ENCODE measurements at regions not wholly inside any gene's neighbourhood (a gene's known extent, or its start where the extent isn't known, plus 50 kb on each side); places are given as distances from the start of the nearest gene placed in this dataset.
"Not testable (repeated sequence)": the region's sequence is repeated elsewhere in the genome, so short reads cannot be mapped to it uniquely, and the experiment has no call there.

DNA sequence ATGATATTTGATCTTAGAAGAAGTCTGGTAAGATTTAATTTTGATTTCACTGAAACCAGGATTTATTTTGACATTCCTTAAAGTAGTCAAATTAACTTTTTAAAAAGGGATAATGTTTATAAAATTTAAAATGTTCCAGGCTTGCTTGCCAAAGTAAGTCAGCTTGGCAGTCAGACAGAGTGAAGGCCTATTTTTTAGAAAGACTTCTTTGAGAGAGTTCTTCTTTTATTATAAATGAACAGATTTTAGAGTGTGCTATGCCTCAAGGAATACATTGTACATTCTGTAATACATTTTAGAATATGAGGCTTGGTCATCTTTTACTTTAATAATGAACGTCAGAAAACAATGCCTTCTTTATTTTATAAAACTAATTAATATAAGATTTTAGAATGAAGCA lies 138.7 kb downstream of the DISP1 start:
- DNase-seq = no peak

DNA sequence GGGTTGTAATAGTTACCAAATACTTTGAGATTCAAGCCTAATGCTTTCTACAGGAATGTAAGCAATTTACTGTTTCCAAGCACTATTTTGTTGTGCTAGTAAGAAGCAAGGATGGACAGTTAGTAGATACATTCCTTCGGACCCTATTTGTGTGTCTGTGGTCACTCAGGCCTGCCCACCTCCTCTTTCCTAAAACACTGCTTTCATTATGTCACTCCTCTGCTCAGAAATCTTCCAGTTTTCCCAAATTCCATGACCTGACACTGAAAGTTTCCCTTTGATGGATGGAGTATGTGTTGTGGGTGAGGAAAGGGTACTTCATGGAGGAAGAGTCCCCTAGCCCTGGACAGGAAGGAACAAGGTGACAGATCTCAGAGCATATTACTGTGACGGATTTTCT lies 141.1 kb downstream of the DISP1 start:
- DNase-seq = no peak

DNA sequence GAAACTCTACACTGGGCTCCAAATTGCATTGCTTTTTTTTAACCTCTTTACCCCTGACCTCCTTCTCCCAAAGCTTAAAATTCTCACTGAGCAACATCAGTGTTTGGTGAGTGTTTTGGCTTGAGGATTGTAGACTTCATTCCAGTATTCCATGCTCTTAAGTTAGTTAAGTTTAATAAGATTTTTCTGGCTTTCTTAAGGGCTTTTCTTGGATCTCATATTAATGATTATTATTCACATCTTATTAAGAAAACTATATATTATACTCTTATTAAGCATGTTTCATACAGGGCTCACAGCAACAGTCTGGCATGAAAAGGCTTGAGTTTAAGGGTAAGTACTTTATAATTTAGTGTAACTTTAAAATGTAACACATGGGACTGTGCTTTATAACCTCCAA lies 141.8 kb downstream of the DISP1 start:
- no peak for DNase-seq

DNA sequence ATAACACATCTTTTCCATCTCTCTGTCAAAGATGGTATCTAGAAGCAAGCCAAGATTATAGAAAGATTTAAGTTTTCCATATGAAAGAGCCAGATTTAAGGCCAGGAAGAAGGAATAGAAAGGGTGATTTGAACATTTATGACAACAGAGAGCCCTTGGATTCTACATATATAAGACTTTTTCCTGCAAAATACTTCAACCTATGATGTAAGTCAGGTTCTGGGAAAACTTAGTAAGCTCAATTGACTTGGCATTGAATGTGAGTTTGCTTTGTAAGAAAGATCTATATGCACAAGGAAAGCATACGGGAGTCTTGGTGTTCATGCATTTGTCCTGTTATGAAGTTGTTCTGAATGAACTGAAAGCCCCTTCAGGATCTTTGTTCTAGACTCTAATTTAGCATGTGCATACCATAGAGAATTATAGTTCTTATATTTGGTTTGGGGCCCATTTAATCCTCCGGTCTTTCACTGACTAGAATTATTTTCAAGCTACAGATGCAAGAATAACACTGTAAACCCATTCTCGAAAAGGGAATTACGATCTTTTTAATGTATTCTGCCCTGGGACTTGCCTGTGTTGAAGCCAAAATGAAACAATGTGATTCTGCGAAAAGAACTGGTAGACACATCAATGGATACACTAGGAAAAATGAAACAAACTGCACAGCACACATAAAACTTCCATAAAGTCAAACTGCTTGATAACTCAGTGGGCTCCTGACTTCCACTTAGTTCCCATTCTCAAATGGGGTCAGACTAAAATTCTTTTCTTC lies 152.8 kb downstream of the DISP1 start:
- no peak for DNase-seq

DNA sequence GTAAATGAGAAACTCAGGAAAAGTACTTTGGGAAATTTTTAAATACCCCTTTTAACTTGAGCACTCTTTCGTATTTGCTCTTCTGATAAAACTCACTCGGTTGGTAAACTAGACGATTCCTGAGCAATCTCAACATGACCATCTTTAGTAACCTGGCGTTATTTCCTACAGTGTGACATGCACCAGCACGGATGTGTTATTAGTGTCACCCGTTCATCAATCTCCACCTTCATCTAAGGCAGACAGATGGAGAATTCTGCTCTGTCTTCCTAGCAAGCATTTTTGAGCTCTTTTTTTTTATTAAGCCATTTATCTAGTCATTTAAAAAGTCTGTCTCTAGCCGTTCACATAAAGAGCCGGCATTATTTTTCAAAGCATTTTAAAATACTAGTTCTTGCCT lies 155.2 kb downstream of the DISP1 start:
- DNase-seq = no peak

DNA sequence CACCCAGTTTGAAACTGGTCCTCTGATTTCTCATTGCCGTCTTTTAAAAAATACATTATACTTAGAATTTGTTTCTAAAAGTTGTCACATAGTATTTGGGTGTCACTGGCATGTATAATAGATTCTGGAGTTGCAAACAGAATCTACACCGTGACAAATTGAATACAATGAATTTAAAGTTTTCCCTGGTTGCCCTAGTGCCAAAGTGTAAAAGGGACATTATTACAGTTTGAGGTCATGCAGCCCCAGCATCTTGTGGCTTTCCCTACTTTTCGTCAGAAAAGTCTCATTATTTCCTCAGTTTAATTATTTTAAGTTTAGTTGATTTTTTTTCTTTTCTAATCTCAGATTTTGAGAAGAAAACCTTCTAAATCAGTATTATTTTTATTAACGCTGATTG lies 155.9 kb downstream of the DISP1 start:
- no peak for DNase-seq

DNA sequence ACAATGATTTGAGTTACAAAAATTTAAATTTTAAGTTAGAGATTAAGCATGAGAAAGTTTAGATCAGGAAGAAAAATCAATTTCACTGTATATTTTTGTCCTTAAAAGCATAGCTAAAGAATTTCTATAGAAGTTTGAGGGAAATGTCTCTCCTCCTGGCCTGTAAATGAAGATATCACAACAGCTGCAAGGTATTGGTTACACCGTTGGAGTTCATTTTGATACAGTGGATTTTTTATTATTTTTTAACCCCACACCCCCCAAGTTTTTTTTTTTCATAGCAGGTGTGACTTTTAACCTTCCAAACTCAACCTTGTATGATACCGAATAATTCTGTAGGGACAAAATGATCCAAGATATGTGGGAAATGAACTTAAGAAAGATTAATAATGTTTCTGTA lies 156.3 kb downstream of the DISP1 start:
- DNase-seq = no peak

DNA sequence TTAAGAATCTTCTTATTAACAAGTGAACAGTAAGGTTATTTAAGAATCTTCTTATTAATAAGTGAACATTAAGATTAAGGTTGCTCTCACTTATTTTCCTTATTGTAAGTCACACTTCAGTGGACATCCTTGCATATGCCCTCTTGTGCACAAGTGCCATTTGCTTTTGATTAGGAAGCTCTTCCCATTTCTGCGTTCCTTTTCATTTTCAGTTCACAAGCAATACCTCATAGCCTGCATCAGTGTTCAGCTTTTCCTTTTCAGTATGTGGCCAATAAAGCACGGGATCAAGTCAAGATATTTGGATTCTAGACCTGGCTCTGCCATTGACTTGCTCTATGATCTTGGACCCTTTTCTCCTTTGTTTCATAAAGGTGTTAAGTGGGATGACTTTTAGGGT lies 158.7 kb downstream of the DISP1 start:
- DNase-seq = no peak

DNA sequence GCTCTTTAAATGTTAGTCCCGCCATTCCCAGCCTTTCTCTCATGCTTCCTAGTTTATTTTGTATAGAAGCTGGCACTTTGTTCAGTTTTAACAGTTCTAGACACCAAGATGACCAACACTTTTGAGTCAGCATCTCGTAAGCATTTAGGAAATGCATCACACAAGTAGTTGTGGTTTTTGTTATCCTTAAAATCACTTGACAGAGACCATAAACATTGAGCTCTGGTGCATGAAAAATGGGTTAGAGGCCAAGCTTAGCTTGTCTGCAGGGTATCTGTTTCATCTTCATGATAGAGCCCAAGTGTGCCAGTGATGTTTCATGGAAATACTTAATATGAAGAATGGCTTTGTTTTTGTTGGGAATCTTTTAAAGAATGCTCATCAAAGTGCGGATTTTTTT lies 159.7 kb downstream of the DISP1 start:
- DNase-seq = no peak

DNA sequence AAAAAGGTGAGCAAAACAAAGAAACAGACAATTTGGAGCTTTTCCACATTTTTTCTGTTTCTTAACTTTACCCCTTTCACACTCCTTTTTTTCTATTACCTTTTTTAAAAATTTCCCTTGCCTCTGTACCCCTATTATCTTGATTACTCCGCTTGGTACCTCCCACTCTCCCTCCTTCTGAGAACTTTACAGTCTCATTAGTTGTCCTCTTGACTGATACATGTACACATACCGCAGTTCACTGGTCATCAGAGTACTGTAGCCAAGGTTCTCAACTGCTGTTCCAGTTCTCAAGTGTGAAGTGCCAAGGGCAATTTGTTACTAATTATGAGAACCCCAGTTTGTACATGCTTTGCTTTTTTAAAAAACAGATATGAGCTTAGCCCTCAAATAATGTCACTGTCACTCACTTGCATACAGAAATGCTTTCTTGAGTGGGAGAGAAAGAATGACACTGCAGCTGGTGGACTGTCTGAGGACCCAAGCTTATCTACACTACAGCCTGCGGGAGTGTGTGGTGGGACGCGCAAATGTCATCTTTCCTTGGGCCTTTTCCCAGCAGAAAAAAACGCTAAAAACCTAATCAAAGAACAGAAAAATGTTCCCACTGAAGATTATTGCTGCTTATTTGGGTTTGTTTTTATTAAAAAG lies 160.8 kb downstream of the DISP1 start:
- no peak for DNase-seq

DNA sequence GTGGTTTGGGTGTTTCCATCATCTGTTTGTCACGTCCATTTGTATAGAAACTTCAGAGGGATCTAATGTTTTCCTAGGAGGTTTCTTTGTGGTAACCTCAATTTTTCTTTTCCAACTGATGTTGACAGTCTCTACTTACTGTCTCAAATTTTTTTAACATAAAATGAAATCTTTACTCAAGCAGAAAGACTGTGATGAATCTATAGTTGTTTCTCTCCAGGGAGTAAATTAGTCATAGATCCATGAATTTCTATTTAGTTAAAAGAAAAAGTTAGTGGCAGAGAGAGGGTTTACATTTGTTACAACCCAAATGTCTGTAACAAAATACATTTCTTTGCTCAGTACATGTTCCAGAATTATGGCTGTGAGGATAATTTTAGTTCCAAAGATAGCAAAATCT lies 161.6 kb downstream of the DISP1 start:
- DNase-seq = no peak

DNA sequence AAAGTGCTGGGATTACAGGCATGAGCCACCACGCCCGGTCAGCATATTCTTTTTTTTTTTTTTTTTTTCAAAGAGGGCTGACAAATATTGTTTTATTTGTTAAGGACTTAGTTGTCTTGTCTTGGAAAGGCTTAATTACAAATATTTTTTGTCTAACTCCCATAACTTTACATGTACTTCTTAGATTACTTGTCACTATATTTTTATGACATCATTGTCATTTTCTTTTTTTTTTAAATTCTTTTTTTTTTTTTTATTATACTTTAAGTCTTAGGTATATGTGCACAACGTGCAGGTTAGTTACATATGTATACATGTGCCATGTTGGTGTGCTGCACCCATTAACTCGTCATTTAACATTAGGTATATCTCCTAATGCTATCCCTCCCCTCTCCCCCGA lies 162.5 kb downstream of the DISP1 start:
- DNase-seq = not testable (repeated sequence)

DNA sequence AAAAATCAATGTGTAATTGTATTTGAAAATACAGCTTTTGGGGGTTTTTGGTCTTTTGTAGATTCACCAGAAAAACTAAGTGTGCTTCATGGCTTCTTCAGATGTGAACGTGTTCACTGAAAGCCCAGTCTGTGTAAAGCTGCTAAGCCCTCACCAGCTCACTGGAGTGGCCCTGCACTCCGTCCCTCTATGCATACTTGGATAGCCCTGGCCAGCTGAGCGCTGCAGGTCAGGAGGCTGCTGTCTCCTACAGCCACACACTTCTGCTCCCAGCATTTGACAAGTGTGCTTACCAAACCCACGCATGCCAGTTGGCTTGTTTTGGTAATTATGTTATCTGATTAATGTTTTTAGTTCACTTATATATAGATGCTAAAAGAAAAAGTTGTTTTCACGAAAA lies 163.5 kb downstream of the TLR5 start:
- no peak for DNase-seq

DNA sequence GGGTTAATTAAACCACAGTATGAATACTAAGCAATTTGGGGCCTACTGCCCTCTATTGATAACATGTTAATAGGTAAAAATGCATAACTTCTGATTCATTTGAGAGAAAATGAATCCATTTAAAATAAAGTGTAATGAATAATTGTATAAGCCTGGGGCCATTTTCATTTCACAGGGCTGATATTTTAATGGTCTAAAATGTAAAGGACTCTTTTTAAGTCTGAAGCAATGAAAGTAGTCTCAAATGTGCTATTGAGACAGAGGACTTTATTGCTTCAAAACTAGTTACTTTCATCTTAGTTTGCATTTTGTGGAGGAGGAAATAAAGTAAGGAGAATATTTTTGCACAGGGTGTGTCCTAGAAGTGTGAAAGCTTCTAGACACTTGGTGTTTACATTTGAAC lies 155.4 kb downstream of the TLR5 start:
- no peak for DNase-seq

DNA sequence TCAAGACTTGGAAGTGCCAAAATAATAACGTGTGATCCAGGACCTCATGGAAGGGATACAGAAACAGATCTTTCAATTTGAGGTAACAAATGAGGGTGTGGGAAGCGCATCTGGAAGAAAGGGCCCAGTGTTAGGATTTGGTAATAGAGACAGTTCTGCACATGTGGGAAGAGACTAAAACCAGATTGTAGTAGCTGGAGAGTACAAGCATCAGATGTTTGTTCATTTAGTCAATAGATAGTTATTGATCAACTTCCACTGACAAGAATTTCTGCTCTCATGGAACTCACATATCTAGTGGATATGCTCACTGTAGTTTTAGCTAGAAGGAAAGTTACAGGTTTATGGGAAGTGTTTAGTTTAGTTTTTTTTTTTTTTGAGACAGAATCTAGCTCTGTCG lies 153.6 kb downstream of the TLR5 start:
- DNase-seq = no peak

DNA sequence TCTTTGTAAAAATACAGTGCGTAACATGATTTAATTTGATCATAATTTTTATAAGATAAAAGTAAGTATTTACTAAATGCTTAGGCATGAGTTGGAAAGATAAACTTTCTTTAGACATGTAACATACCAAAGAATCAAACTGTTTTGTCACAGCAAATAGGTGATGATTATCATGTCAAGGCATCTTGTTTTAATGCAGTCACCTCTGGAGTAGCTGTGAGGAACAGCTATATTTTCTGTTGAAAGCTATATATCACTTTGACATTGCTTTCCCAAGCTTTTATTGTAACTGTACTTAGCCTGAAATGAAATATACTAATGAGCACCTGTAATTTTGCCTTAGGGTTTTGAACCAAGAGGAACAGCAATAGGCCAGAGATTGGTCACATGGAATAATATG lies 151.9 kb downstream of the TLR5 start:
- DNase-seq = no peak

DNA sequence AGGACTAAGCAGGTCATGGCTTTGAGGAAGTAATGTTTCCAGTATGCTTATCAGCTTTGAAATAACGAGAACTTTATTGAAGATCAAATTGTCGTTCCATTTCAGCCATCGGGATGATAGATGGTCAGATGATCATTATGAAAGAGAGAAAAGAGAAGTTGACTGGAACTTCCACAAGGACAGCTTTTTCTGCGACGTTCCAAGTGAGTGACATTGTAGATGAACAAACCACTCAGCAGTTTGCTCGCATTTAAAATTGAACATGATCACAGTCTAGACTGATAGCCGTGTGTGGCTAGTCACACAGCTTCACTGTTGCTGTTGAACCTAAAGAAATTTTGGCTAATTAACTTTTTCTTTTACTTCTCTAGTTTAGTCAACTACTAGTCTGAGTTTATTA lies 151.1 kb downstream of the TLR5 start:
- no peak for DNase-seq

DNA sequence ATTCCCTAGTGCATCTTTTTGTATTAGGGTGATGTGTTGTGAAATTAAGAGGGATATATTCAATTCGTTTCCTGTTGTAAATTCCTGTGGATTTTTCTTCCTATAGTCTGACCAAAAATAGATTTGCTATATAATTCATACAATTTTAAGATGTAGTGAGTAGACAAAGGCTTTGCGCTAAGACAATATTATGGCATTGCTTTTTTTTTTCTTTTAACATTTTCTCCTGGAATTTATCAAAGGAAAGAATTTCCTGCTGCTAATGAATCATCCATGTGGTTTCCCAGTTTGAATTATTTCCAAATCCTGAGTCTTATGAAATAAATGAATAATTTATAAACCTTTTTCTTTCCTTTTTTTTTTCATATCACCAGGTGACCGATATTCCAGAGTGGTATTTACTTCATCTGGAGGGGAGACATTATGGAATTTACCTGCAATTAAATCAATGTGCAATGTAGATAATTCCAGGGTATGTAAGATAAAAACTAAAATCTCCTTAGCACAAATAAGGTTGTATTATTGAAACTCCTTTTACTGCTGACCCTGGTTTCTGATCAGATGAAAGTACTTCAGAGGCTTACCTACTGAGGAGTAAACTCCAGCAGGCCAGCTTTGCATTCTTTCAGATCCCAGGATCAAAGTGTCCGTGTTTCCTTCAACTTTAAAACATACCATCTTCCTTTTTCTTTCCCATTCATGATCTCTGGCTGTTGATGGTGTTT lies 148.4 kb downstream of the TLR5 start:
- DNase-seq = no peak

DNA sequence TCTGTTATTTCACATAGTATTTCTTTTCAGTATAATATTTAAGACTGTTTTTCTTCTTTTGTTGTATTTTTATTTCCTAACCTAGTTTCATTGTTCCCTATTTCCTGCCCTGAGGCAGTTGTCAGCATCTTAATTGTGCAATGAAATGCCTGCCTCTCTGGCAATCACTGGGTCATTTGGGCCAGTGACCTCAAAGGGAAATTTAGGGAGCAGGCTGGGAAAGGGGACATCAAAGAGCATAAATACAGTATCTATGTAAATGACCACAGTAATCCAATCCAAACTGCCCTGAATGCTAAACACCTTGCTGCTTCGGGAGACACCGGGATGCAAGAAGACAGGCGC lies 147.8 kb downstream of the TLR5 start:
- DNase-seq = no peak

DNA sequence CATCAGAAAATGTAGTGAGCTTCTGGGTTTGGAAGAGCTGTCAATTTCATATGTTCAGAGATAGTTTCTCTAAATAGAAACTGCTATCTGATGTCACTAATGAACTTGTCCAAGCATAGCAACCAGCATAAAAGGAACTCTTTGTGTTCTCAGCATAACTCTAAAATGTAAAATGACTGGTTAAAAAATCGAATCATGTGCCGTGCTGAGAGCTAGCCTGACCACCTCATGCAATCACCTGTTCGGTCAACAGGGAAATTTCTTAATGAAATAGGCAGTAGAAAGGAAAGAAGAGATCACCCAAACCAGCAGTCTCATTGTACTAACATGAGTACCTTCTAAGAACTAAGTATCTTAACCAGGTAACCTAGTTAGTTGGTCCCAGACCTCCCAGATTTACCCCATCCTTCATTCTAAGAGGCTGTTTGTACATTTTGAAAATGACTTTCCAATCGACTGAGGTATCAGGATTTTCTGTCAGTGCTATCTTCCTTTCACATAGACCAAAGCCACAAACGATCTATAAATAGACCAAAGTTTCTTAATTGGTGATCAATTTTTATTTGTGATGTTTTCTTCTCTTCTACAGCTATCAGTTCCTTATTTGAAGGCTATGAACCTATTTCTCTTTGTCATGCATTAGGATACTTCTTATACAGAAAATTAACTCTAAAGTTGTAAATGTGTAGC lies 147.3 kb downstream of the TLR5 start:
- no peak for DNase-seq

DNA sequence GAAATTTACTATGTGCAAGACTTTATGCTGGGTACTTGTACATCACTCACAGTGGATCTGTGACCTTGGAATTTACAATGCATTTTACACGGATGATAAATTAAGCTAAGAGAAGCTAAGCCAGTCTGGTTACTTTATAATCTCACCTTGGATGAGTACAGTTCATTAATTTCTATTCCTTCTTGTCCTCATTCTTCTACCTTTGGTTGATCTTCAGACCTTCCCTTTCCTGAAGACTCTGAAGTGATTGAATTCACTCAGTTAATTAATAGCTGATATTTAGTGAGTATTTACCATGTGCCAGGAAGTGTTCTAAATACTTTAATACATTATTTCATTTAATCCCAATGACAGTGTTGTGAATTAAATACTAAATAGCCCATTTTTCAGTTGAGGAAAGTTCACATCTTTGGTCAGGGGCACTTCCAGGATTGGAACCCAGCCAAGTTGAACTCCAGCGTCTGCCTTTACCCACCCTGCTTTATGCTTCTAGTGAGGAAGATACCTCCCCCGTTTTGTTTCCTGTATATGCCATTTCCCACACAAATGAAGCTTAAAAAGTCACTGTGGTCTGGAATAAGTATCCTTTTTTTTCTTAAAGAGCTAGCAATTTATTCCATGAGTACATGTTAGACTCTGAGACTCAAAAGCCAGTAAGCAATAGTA lies 146.6 kb downstream of the TLR5 start:
- no peak for DNase-seq

DNA sequence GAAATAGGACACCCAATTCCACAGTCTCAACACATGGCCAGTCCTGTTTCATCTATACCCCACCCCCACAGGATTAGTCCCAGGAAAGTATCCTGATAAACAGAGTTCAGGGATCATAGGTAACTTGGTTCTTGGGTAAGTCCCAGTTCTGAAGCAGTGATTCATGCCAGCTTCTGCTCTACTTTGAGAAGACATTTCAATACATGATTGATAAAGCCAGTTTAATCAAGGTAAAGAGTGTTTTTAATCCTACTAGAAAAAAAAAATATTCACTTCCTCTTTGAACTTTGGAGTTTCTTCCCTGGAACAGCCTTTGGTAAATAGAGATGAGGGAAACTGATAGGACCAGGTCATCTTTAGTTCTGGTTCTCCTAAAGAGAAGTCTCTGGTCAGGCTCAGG lies 142.4 kb downstream of the TLR5 start:
- no peak for DNase-seq

Data from stimulated activated naive CD4-positive, alpha-beta T cell (primary cell).